Heart left ventricle (tissue), 16 donors: ENCODE measurements at regions not wholly inside any gene's neighbourhood (a gene's known extent, or its start where the extent isn't known, plus 50 kb on each side); places are given as distances from the start of the nearest gene placed in this dataset.
A peak's percentile ranks its signal among the peaks of the same experiment; 100 is the strongest.

Experiments
- ATAC-seq, 4 donors: fragments of 200-7000 bp; cut with Tn5 transposase; one replicate each; pipeline ENCODE4 v1.9.1; 2020 to 2022; ENCODE audit warnings: moderate library complexity in 4 of 4, mild to moderate bottlenecking in 3 of 4, moderate number of reproducible peaks in 1 of 4
- DNase-seq, 5 donors: peaks; one replicate each; pipeline ENCODE4 v3.0.0-alpha.2; 2020
- H3K27ac ChIP-seq, 12 donors: fragments of 200-600 bp; sonication (generic) in 4 of 12; one replicate each; pipeline versions ENCODE4 v1.5.0 to v1.8.0; 2016 to 2022; ENCODE audit warnings: mild to moderate bottlenecking in 2 of 12
- H3K27me3 ChIP-seq, 9 donors: fragments of 200-600 bp; sonication (generic) in 2 of 9; one replicate each; pipeline versions ENCODE4 v1.5.1 to v1.8.0; 2016 to 2022; ENCODE audit warnings: mild to moderate bottlenecking in 3 of 9
- H3K36me3 ChIP-seq, 9 donors: fragments of 200-600 bp; sonication (generic) in 2 of 9; one replicate each; pipeline versions ENCODE4 v1.5.0 to v1.8.0; 2018 to 2022; ENCODE audit warnings: mild to moderate bottlenecking in 2 of 9
- H3K4me1 ChIP-seq, 12 donors: fragments of 200-600 bp; sonication (generic) in 4 of 12; one replicate each; pipeline versions ENCODE4 v1.5.0 to v1.8.0; 2016 to 2022; ENCODE audit warnings: mild to moderate bottlenecking in 3 of 12
- H3K4me3 ChIP-seq, 12 donors: fragments of 200-600 bp; sonication (generic) in 4 of 12; one replicate each; pipeline versions ENCODE4 v1.5.0 to v1.8.0; 2017 to 2022; ENCODE audit warnings: mild to moderate bottlenecking in 9 of 12, moderate library complexity in 4 of 12
- H3K9me3 ChIP-seq, 12 donors: fragments of 200-600 bp; sonication (generic) in 4 of 12; one replicate each; pipeline versions ENCODE4 v1.5.0 to v1.8.0; 2016 to 2022; ENCODE audit warnings: mild to moderate bottlenecking in 1 of 12
- POLR2A ChIP-seq, 2 donors: fragments of 450-650 bp; IDR thresholded peaks; one replicate each; pipeline ENCODE4 v1.6.1; 2017; ENCODE audit warnings: antibody characterized with exemption in 2 of 2, mild to moderate bottlenecking in 2 of 2, moderate library complexity in 2 of 2
- WGBS, 4 donors: extraction: QIAGEN DNeasy Blood & Tissue Kit in 2 of 4; methylation state at CpG; one replicate each; pipeline versions ENCODE4 v1.1.5 to v1.1.7; 2013 to 2018; 5-methylcytosine and 5-hydroxymethylcytosine counted together
- intact Hi-C, 10 donors: fragments of 100-400 bp; cut with DNase I; formaldehyde crosslinking; loops; one replicate each; pipeline versions ENCODE4 v1.11.1 to v1.14.2; 2022
- TF ChIP-seq, protein P1 (sequence below), 12 donors: fragments of 200-600 bp; sonication (generic) in 4 of 12; IDR thresholded peaks; one replicate each; pipeline versions ENCODE4 v1.5.0 to v1.8.0; 2018 to 2022; ENCODE audit warnings: antibody characterized with exemption in 12 of 12, mild to moderate bottlenecking in 5 of 12
- donor health status: ischemic (EF 13 %, LVEDD 7.1; RV severe dilation, severe dysfunction).
- donor health status: healthy with polysubstance abuse.
- donor health status: DM: no; HTN: yes; CAD: no.
- donor health status: DM: no; HTN: no; CAD: no.
- donor health status: ischemic (EF 25% LVEDD 6.9; RV normal size, moderate dysfunction).
- donor health status: ischemic (EF 25% LVEDD 5.7; RV mildly dilated, moderate dysfunction).
- donor health status: healthy.
- donor health status: DM: yes; HTN: yes; CAD: no.
- donor health status: ischemic (EF 35%, LVEDD 5.7; RV mildly dilated, moderate dysfunction).
- donor health status: nonischemic (EF 11% LVEDD 7.7; RV severe dilation, severe dysfunction).
- donor health status: DM: yes; HTN: yes; CAD: no.
- donor health status: PGD.
- donor health status: ischemic (EF 29% LVEDD 5.4; RV normal size, mild dysfunction).
- donor health status: nonischemic (EF 23%, LVEDD 6.1; RV moderate dilation, normal function).

DNA sequence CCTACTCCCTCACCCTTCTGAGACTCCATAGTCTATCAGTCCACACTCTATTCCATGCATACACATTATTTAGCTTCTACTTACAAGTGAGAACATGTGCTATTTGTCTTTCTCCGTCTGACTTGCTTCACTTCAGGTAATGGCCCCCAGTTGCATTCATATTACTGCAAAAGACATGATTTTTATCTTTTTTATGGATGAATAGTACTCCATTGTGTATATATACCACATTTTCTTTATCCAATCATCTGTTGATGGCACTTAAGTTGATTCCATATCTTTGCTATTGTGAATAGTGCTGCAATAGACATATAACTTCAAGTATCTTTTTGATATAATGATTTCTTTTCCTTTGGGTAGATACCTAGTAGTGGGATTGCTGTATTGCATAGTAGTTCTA lies 171.8 kb downstream of the DACT1 start:
- Histone ChIP-seq H3K27me3 (no peaks in the 10 kb centered on the region), H3K4me1 (peaks cover 0 to 6% (median 0%) of the 10 kb centered on the region in 12 donors), H3K9me3 (peaks cover 0 to 8% (median 0%) of the 10 kb centered on the region in 12 donors), H3K4me3 (no peak overlapping the region), H3K36me3 (no peaks in the 10 kb centered on the region), H3K27ac (no peak overlapping the region)
- TF ChIP-seq, protein P1, sequence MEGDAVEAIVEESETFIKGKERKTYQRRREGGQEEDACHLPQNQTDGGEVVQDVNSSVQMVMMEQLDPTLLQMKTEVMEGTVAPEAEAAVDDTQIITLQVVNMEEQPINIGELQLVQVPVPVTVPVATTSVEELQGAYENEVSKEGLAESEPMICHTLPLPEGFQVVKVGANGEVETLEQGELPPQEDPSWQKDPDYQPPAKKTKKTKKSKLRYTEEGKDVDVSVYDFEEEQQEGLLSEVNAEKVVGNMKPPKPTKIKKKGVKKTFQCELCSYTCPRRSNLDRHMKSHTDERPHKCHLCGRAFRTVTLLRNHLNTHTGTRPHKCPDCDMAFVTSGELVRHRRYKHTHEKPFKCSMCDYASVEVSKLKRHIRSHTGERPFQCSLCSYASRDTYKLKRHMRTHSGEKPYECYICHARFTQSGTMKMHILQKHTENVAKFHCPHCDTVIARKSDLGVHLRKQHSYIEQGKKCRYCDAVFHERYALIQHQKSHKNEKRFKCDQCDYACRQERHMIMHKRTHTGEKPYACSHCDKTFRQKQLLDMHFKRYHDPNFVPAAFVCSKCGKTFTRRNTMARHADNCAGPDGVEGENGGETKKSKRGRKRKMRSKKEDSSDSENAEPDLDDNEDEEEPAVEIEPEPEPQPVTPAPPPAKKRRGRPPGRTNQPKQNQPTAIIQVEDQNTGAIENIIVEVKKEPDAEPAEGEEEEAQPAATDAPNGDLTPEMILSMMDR (IDR thresholded peaks at IDR 0.05), result no peak
- no peak for TF ChIP-seq POLR2A (IDR thresholded peaks at IDR 0.05)
- DNase-seq (no peak), ATAC-seq (no peak)
- 44 to 88% (median 82%) methylated on average over 1 of the region's 1 CpG for WGBS, 4 donors
- intact Hi-C loops, result loop anchor here in 1 of 10 donors (5.0 kb wide), 1 partner anchor 42 kb away; no protein-coding TSS in a partner anchor

DNA sequence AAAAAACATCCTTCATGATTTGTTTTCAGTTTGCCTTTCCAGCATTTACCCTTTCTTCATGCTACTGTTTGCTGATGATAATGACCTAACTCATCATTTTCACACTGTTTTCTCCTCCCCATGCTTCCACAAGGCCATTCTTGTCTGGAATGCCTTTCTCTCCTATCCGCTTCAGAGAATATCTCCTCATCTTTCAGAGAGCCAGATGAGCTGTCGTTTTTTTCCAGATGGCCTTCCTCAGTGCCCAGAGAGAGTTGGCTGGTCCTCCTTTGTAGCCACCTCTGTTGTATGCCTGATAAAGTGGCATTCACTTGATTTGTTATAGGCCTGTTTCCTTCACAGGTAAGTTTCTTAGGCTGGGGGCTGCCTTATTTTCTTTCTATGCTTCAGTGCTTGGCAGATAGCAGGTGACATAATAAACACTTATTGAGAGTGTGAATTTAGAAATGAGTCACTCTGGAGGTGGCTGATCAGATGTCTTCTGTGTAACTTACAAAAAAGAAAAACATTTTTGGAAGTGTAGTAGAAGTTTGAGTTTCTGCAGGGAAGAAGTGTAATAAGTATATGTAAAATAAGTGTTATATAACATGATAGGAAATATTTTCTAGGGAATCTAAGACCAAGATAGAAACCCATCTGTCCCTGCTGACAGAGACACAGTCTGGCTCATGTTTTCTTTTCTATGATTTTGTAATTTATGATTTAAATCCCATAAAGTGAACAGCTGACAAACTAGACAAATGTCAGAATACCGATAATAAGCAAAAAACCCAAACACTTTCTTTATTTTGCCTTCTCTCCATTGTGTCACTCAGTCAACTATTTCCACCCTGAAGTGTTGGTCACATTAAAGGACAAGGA lies 174.5 kb downstream of the DACT1 start:
- DNase-seq (no peak), ATAC-seq (no peak)
- no peak overlapping the region for H3K27ac ChIP-seq
- no peak for TF ChIP-seq POLR2A (IDR thresholded peaks at IDR 0.05)
- H3K9me3 ChIP-seq, result peaks cover 0 to 15% (median 0%) of the 10 kb centered on the region in 12 donors
- no peaks in the 10 kb centered on the region for H3K36me3 ChIP-seq
- intact Hi-C loops, result loop anchor here in 1 of 10 donors (10.0 kb wide), 1 partner anchor 167 kb away; no protein-coding TSS in a partner anchor
- peaks cover 0 to 11% (median 0%) of the 10 kb centered on the region in 12 donors for H3K4me1 ChIP-seq
- WGBS, 4 donors, result 53 to 60% (median 58%) methylated on average over 3 of the region's 3 CpGs
- H3K27me3 ChIP-seq, result no peaks in the 10 kb centered on the region
- H3K4me3 ChIP-seq, result no peak overlapping the region

DNA sequence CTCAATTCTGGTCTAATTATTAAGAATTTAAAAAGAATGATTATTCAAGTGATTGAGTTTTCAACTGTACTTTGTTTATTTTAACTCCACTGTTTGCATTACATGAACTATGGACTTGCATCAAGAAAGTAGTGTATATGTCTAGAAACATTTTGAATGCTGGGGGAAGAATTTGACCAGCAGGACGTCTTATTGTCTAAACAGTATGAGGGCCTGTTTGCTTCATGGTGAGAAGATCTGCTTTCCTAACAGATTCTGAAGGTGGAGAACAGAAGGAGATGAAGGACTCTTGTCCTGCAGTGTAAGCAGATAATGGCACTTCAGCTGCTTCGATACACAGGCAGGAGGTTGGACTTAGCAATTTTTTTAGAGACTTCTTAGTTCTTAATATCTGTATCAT lies 176.0 kb downstream of the DACT1 start:
- TF ChIP-seq, protein P1 (IDR thresholded peaks at IDR 0.05), result no peak
- TF ChIP-seq POLR2A (IDR thresholded peaks at IDR 0.05), result no peak
- intact Hi-C loops, result loop anchor here in 1 of 10 donors (10.0 kb wide), 1 partner anchor 169 kb away; no protein-coding TSS in a partner anchor
- DNase-seq (no peak), ATAC-seq (no peak)
- Histone ChIP-seq H3K36me3 (no peaks in the 10 kb centered on the region), H3K27ac (no peak overlapping the region), H3K4me1 (peaks cover 0 to 11% (median 0%) of the 10 kb centered on the region in 12 donors), H3K9me3 (peaks cover 0 to 15% (median 0%) of the 10 kb centered on the region in 12 donors), H3K27me3 (no peaks in the 10 kb centered on the region), H3K4me3 (no peak overlapping the region)
- WGBS, 4 donors, result 83 to 90% (median 86%) methylated on average over 2 of the region's 2 CpGs

DNA sequence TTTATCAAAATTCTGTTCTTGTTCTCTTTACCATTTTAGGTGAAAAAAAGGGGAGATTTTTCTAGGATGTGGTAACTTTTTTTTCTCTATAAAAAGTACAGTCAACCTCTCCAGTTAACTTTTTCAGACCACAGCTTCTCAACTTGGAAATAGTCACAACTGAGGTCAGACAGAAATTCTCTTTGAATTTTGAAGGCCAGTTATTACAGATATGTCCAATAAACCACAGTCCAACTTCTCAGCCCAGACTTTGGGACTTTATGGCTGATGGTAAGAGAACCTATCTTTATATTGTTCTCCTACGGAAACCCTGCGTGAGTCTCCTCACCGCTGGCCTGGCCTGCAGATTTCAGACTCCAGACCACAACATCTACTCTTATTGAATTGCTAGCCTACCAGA lies 176.7 kb downstream of the DACT1 start:
- Histone ChIP-seq H3K4me3 (no peak overlapping the region), H3K27ac (peak overlapping the region in 1 of 12 donors; percentile 22), H3K4me1 (peaks cover 0 to 11% (median 0%) of the 10 kb centered on the region in 12 donors), H3K9me3 (peaks cover 0 to 14% (median 0%) of the 10 kb centered on the region in 12 donors), H3K27me3 (no peaks in the 10 kb centered on the region), H3K36me3 (no peaks in the 10 kb centered on the region)
- ATAC-seq (no peak), DNase-seq (no peak)
- 93 to 99% (median 98%) methylated on average over 3 of the region's 3 CpGs for WGBS, 4 donors
- no peak for TF ChIP-seq POLR2A (IDR thresholded peaks at IDR 0.05)
- TF ChIP-seq, protein P1 (IDR thresholded peaks at IDR 0.05), result no peak
- intact Hi-C loops, result loop anchor here in 1 of 10 donors (10.0 kb wide), 1 partner anchor 170 kb away; no protein-coding TSS in a partner anchor
